Naive thymus-derived CD4-positive, alpha-beta T cell (primary cell): ENCODE measurements at regions not wholly inside any gene's neighbourhood (a gene's known extent, or its start where the extent isn't known, plus 50 kb on each side); places are given as distances from the start of the nearest gene placed in this dataset.
A peak's percentile ranks its signal among the peaks of the same experiment; 100 is the strongest.
"Not testable (repeated sequence)": the region's sequence is repeated elsewhere in the genome, so short reads cannot be mapped to it uniquely, and the experiment has no call there.

Experiments used
- ATAC-seq: fragments of 150-1000 bp; cut with Tn5 transposase; 2 replicates; pipeline ENCODE4 v1.10.0; 2021; ENCODE audit warnings: mild to moderate bottlenecking, moderate library complexity
- CTCF ChIA-PET: fragments of 350-600 bp; sonication (Branson Sonifier 250); formaldehyde crosslinking; loops from one replicate; lab custom pipeline; 2021; ENCODE audit warnings: antibody characterized with exemption; lab: Charles Lee
- POLR2A ChIA-PET: fragments of 350-600 bp; sonication (Branson Sonifier 250); formaldehyde crosslinking; loops from one replicate; lab custom pipeline; 2021; ENCODE audit warnings: antibody characterized with exemption, inconsistent platforms; lab: Charles Lee
- DNase-seq, 9 donors: peaks; one replicate each; pipeline versions ENCODE4 v3.0.0 to v3.0.0-alpha.2; 2020 to 2022; ENCODE audit warnings: mixed read lengths in 1 of 9
- H3K27ac ChIP-seq: one replicate; pipeline ENCODE4 v1.7.0; 2013; ENCODE audit warnings: mild to moderate bottlenecking, low read depth, low read length, moderate library complexity
- H3K27me3 ChIP-seq, 2 donors: one replicate each; pipeline ENCODE4 v1.7.0; 2013; ENCODE audit warnings: low read length in 2 of 2, mild to moderate bottlenecking in 2 of 2, moderate library complexity in 2 of 2; ENCODE audit not compliant: control insufficient read depth in 2 of 2, insufficient read depth in 2 of 2
- H3K36me3 ChIP-seq, 3 experiments: 1 replicate in 2 of 3; 2 replicates in 1 of 3; pipeline ENCODE4 v1.7.0; 2013; ENCODE audit warnings: low read length in 3 of 3, mild to moderate bottlenecking in 3 of 3, moderate library complexity in 1 of 3; ENCODE audit not compliant: insufficient read depth in 3 of 3, control insufficient read depth in 2 of 3
- H3K4me1 ChIP-seq, 2 donors: one replicate each; pipeline ENCODE4 v1.7.0; 2013; ENCODE audit warnings: low read length in 2 of 2, mild to moderate bottlenecking in 2 of 2, moderate library complexity in 1 of 2; ENCODE audit not compliant: control insufficient read depth in 2 of 2, insufficient read depth in 2 of 2
- H3K4me3 ChIP-seq: 2 replicates; pipeline ENCODE4 v1.7.0; 2013; ENCODE audit warnings: mild to moderate bottlenecking, low read length
- H3K9me3 ChIP-seq, 3 experiments: 1 replicate in 2 of 3; 2 replicates in 1 of 3; pipeline ENCODE4 v1.7.0; 2013; ENCODE audit warnings: low read length in 3 of 3; ENCODE audit not compliant: control insufficient read depth in 2 of 3
- H3K27ac Mint-ChIP-seq, 9 donors: one replicate each; pipeline ENCODE4 v1.8.0; 2020 to 2022; ENCODE audit warnings: mixed read lengths in 9 of 9, mild to moderate bottlenecking in 8 of 9, moderate library complexity in 5 of 9, inconsistent platforms in 2 of 9
- H3K27me3 Mint-ChIP-seq, 5 donors: one replicate each; pipeline ENCODE4 v1.8.0; 2021 to 2022; ENCODE audit warnings: mixed read lengths in 5 of 5, mild to moderate bottlenecking in 1 of 5
- H3K36me3 Mint-ChIP-seq, 5 donors: one replicate each; pipeline ENCODE4 v1.8.0; 2020 to 2022; ENCODE audit warnings: mixed read lengths in 5 of 5, mild to moderate bottlenecking in 3 of 5, inconsistent platforms in 1 of 5
- H3K4me1 Mint-ChIP-seq, 7 donors: one replicate each; pipeline ENCODE4 v1.8.0; 2020 to 2022; ENCODE audit warnings: mixed read lengths in 7 of 7, mild to moderate bottlenecking in 3 of 7, inconsistent platforms in 1 of 7
- H3K4me3 Mint-ChIP-seq, 10 donors: one replicate each; pipeline ENCODE4 v1.8.0; 2020 to 2022; ENCODE audit warnings: mild to moderate bottlenecking in 10 of 10, mixed read lengths in 10 of 10, moderate library complexity in 6 of 10, inconsistent platforms in 2 of 10
- H3K9me3 Mint-ChIP-seq, 11 donors: one replicate each; pipeline ENCODE4 v1.8.0; 2020 to 2022; ENCODE audit warnings: mixed read lengths in 11 of 11, mild to moderate bottlenecking in 4 of 11, inconsistent platforms in 1 of 11, moderate library complexity in 1 of 11
- intact Hi-C, 2 donors: fragments of 100-400 bp; cut with micrococcal nuclease; formaldehyde crosslinking; loops; one replicate each; pipeline ENCODE4 v1.15.1; 2023

DNA sequence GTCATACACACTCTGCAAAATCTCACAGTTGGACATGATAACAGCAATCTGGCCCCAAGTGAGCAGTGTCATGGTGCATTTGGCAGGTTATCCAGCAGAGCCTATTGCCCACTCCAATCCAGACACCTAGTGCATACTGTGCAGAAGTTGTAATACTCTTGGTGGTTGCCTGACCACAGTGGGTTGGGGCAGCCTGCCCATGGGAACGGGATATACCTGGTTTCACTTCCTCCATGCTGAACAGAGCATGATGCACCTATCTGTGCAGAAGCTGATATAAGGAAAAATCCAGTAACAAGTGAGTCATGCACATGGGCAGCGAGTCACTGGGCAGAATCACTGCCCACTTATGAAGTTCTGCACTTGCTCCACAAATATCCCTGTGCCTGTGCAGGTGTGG is 105.3 kb upstream of the IGSF1 start:
- no peaks in the 10 kb centered on the region for H3K4me1 Mint-ChIP-seq
- CTCF ChIA-PET: no interaction called here

GRCh38 chrX:131397891-131398290 is 108.8 kb upstream of the IGSF1 start:
- Mint-ChIP-seq H3K4me3 (no peak overlapping the region), H3K36me3 (no peaks in the 10 kb centered on the region), H3K27me3 (peaks cover 0 to 5% (median 0%) of the 10 kb centered on the region in 5 donors), H3K9me3 (peaks cover 0 to 2% (median 0%) of the 10 kb centered on the region in 11 donors), H3K27ac (no peak overlapping the region), H3K4me1 (no peaks in the 10 kb centered on the region)
- Histone ChIP-seq H3K4me3 (no peak overlapping the region), H3K9me3 (no peaks in the 10 kb centered on the region), H3K27me3 (no peaks in the 10 kb centered on the region), H3K36me3 (no peaks in the 10 kb centered on the region), H3K4me1 (no peaks in the 10 kb centered on the region), H3K27ac (no peak overlapping the region)
- CTCF ChIA-PET: no interaction called here
- DNase-seq (no peak), ATAC-seq (no peak)
- POLR2A ChIA-PET: no interaction called here
- intact Hi-C loops: no loop called here

More for the DNA sequence above, 105.3 kb upstream of the IGSF1 start:
- H3K4me1 ChIP-seq: no peaks in the 10 kb centered on the region
- POLR2A ChIA-PET: no interaction called here
- no peaks in the 10 kb centered on the region for H3K36me3 ChIP-seq
- Mint-ChIP-seq H3K27ac (no peak overlapping the region), H3K27me3 (peaks cover 0 to 8% (median 4%) of the 10 kb centered on the region in 5 donors), H3K9me3 (peaks cover 0 to 9% (median 0%) of the 10 kb centered on the region in 11 donors), H3K36me3 (no peaks in the 10 kb centered on the region), H3K4me3 (no peak overlapping the region)
- H3K9me3 ChIP-seq: no peaks in the 10 kb centered on the region
- no peak for ATAC-seq
- no peak overlapping the region for H3K4me3 ChIP-seq
- H3K27ac ChIP-seq: no peak overlapping the region
- no peaks in the 10 kb centered on the region for H3K27me3 ChIP-seq
- intact Hi-C loops: no loop called here
- DNase-seq: no peak

- Mint-ChIP-seq H3K9me3 (peaks cover 0 to 2% (median 0%) of the 10 kb centered on the region in 11 donors), H3K4me3 (no peak overlapping the region), H3K4me1 (no peaks in the 10 kb centered on the region), H3K36me3 (no peaks in the 10 kb centered on the region), H3K27me3 (peaks cover 0 to 5% (median 0%) of the 10 kb centered on the region in 5 donors), H3K27ac (no peak overlapping the region)
- Histone ChIP-seq H3K4me3 (no peak overlapping the region), H3K4me1 (no peaks in the 10 kb centered on the region), H3K27me3 (no peaks in the 10 kb centered on the region), H3K9me3 (no peaks in the 10 kb centered on the region), H3K27ac (no peak overlapping the region), H3K36me3 (no peaks in the 10 kb centered on the region)
- ChIA-PET POLR2A (no interaction called here), CTCF (no interaction called here)
- no peak for ATAC-seq
- no peak for DNase-seq
- intact Hi-C loops: no loop called here
Observed at GRCh38 chrX:131399678-131400428, 110.7 kb upstream of the IGSF1 start.

- no peak overlapping the region for H3K27ac ChIP-seq
- peaks cover 0 to 2% (median 0%) of the 10 kb centered on the region in 11 donors for H3K9me3 Mint-ChIP-seq
- H3K4me1 ChIP-seq: no peaks in the 10 kb centered on the region
- intact Hi-C loops: no loop called here
- peaks cover 0 to 5% (median 0%) of the 10 kb centered on the region in 5 donors for H3K27me3 Mint-ChIP-seq
- H3K4me1 Mint-ChIP-seq: no peaks in the 10 kb centered on the region
- H3K4me3 ChIP-seq: no peak overlapping the region
- H3K36me3 ChIP-seq: no peaks in the 10 kb centered on the region
- no peaks in the 10 kb centered on the region for H3K27me3 ChIP-seq
- ChIA-PET POLR2A (no interaction called here), CTCF (no interaction called here)
- no peak for DNase-seq
- H3K27ac Mint-ChIP-seq: no peak overlapping the region
- H3K4me3 Mint-ChIP-seq: no peak overlapping the region
- ATAC-seq: no peak
- H3K36me3 Mint-ChIP-seq: no peaks in the 10 kb centered on the region
- no peaks in the 10 kb centered on the region for H3K9me3 ChIP-seq
Observed at GRCh38 chrX:131402124-131402811, 113.2 kb upstream of the IGSF1 start.

DNA sequence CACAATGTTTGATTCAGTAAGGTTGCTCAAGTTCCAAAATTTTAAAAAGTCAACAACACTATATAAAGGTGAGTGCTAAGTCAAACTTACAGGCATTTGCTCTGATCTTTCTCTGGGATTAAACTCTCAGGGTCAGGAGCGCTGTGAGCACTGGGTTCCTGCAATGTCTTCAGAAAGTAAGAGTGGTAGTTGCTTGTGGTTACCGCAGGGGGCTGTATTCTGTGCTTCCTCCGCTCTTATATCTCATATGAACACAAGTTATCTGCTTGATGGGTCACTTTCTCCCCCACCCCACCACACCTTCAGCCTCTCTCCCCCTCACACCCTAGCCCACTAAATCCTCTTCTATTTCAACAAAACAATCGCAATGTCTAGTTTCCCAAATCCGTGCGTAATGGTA is 116.4 kb upstream of the IGSF1 start:
- H3K27ac Mint-ChIP-seq: no peak overlapping the region
- Histone ChIP-seq H3K4me1 (no peaks in the 10 kb centered on the region), H3K9me3 (no peaks in the 10 kb centered on the region), H3K36me3 (no peaks in the 10 kb centered on the region), H3K27ac (no peak overlapping the region), H3K27me3 (no peaks in the 10 kb centered on the region), H3K4me3 (no peak overlapping the region)
- DNase-seq: no peak
- no peak for ATAC-seq
- H3K4me1 Mint-ChIP-seq: no peaks in the 10 kb centered on the region
- no peak overlapping the region for H3K4me3 Mint-ChIP-seq
- H3K36me3 Mint-ChIP-seq: no peaks in the 10 kb centered on the region
- ChIA-PET POLR2A (no interaction called here), CTCF (no interaction called here)
- intact Hi-C loops: no loop called here
- peaks cover 0 to 3% (median 0%) of the 10 kb centered on the region in 11 donors for H3K9me3 Mint-ChIP-seq
- H3K27me3 Mint-ChIP-seq: peaks cover 0 to 4% (median 0%) of the 10 kb centered on the region in 5 donors

DNA sequence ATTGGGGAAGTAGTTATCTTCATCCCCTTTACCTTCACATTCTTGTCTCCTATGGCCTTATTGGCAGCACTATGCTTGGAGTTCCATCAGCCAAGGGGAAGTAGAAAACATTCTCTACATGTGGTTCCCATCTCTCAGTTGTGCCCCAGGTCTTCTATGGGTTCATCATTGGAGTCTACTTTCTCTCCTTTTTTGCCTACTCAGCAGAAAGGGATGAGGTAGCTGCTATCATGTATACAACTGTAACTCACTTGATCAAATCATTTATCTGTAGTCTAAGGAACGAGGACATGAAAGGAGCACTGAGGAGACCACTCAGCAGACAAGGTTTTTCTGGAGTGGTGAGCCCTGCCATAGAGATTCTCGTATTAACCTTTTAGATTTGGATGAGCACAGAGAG is 119.0 kb upstream of the OR13H1 start:
- Mint-ChIP-seq H3K27me3 (peaks cover 0 to 9% (median 0%) of the 10 kb centered on the region in 5 donors), H3K9me3 (no peaks in the 10 kb centered on the region), H3K36me3 (no peaks in the 10 kb centered on the region), H3K27ac (no peak overlapping the region), H3K4me3 (no peak overlapping the region), H3K4me1 (no peaks in the 10 kb centered on the region)
- ATAC-seq (no peak), DNase-seq (no peak)
- intact Hi-C loops: no loop called here
- Histone ChIP-seq H3K27me3 (no peaks in the 10 kb centered on the region), H3K36me3 (no peaks in the 10 kb centered on the region), H3K27ac (no peak overlapping the region), H3K4me1 (no peaks in the 10 kb centered on the region), H3K4me3 (no peak overlapping the region), H3K9me3 (no peaks in the 10 kb centered on the region)
- CTCF ChIA-PET: no interaction called here
- POLR2A ChIA-PET: no interaction called here

DNA sequence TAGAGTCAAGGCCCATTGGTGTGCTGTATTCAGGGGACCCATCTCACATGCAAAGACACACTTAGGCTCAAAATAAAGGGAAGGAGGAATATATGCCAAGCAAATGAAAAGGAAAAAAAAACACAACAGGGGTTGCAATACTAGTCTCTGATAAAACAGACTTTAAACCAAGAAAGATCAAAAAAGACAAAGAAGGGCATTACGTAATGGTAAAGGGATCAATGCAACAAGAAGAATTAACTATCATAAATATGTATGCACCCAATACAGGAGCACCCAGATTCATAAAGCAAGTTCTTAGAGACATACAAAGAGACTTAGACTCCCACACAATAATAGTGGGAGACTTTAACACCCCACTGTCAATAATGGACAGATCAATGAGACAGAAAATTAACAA is 113.4 kb upstream of the OR13H1 start:
- H3K36me3 ChIP-seq, H3K9me3 ChIP-seq, H3K4me3 Mint-ChIP-seq, DNase-seq, CTCF ChIA-PET, H3K27ac ChIP-seq, H3K4me1 ChIP-seq, intact Hi-C loops, H3K27me3 ChIP-seq, H3K9me3 Mint-ChIP-seq, H3K27me3 Mint-ChIP-seq, H3K4me1 Mint-ChIP-seq, H3K36me3 Mint-ChIP-seq, POLR2A ChIA-PET, ATAC-seq, H3K4me3 ChIP-seq: not testable (repeated sequence)
- H3K27ac Mint-ChIP-seq: peak overlapping the region in 1 of 9 donors; percentile 7
